ENCODE measurements at regions not wholly inside any gene's neighbourhood (a gene's known extent, or its start where the extent isn't known, plus 50 kb on each side); places are given as distances from the start of the nearest gene placed in this dataset.

GRCh38 chr15:95715116-95715903 lies 615.2 kb upstream of the NR2F2 start:
- ATAC-seq (ENCODE audit: low read depth), result no peak
- no peak for DNase-seq (ENCODE audit: low spot score)
- peaks cover 7% of the 10 kb centered on the region for H3K4me1 ChIP-seq (ENCODE audit: insufficient read depth, poor library complexity, severe bottlenecking)
- no peaks in the 10 kb centered on the region for H3K9me3 ChIP-seq (ENCODE audit: severe bottlenecking)
- H3K27me3 ChIP-seq (ENCODE audit: insufficient read depth, poor library complexity, severe bottlenecking), result no peaks in the 10 kb centered on the region
- TF ChIP-seq, protein P1, sequence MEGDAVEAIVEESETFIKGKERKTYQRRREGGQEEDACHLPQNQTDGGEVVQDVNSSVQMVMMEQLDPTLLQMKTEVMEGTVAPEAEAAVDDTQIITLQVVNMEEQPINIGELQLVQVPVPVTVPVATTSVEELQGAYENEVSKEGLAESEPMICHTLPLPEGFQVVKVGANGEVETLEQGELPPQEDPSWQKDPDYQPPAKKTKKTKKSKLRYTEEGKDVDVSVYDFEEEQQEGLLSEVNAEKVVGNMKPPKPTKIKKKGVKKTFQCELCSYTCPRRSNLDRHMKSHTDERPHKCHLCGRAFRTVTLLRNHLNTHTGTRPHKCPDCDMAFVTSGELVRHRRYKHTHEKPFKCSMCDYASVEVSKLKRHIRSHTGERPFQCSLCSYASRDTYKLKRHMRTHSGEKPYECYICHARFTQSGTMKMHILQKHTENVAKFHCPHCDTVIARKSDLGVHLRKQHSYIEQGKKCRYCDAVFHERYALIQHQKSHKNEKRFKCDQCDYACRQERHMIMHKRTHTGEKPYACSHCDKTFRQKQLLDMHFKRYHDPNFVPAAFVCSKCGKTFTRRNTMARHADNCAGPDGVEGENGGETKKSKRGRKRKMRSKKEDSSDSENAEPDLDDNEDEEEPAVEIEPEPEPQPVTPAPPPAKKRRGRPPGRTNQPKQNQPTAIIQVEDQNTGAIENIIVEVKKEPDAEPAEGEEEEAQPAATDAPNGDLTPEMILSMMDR (IDR thresholded peaks at IDR 0.05; ENCODE audit: poor library complexity, severe bottlenecking), result no peak
- H3K36me3 ChIP-seq (ENCODE audit: low read depth), result no peaks in the 10 kb centered on the region
- H3K27ac ChIP-seq (ENCODE audit: poor library complexity, severe bottlenecking), result no peak overlapping the region
- H3K4me3 ChIP-seq (ENCODE audit: severe bottlenecking), result no peak overlapping the region

- no peak overlapping the region for H3K4me3 ChIP-seq (ENCODE audit: severe bottlenecking)
- no peak for ATAC-seq (ENCODE audit: low read depth)
- H3K9me3 ChIP-seq (ENCODE audit: severe bottlenecking), result no peaks in the 10 kb centered on the region
- TF ChIP-seq, protein P1 (IDR thresholded peaks at IDR 0.05; ENCODE audit: poor library complexity, severe bottlenecking), result no peak
- H3K27ac ChIP-seq (ENCODE audit: poor library complexity, severe bottlenecking), result no peak overlapping the region
- no peaks in the 10 kb centered on the region for H3K27me3 ChIP-seq (ENCODE audit: insufficient read depth, poor library complexity, severe bottlenecking)
- H3K4me1 ChIP-seq (ENCODE audit: insufficient read depth, poor library complexity, severe bottlenecking), result peaks cover 7% of the 10 kb centered on the region
- no peak for DNase-seq (ENCODE audit: low spot score)
- H3K36me3 ChIP-seq (ENCODE audit: low read depth), result no peaks in the 10 kb centered on the region
These were observed 614.4 kb upstream of the NR2F2 start for GRCh38 chr15:95715906-95716656.

DNA sequence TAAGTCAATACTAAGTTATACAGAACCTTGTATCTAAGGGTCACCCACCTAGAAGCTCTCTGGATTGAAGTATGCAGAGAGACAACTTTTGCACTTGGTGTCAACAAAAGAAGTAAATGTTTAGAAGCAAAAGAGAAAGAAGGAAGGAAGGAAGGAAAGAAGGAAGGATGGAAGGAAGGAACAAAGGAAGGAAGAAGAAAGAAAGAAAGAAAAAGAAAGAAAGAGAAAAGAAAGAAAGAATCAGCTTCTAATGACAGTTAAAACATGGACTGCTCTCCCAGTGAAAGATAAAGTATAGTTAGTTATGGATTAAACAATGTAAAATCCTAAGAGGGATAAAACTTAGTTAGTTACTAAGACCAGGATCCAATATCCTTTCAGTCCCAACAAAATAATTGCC lies 613.8 kb upstream of the NR2F2 start:
- TF ChIP-seq, protein P1 (IDR thresholded peaks at IDR 0.05; ENCODE audit: poor library complexity, severe bottlenecking), result no peak
- no peaks in the 10 kb centered on the region for H3K9me3 ChIP-seq (ENCODE audit: severe bottlenecking)
- H3K4me3 ChIP-seq (ENCODE audit: severe bottlenecking), result no peak overlapping the region
- no peaks in the 10 kb centered on the region for H3K27me3 ChIP-seq (ENCODE audit: insufficient read depth, poor library complexity, severe bottlenecking)
- H3K4me1 ChIP-seq (ENCODE audit: insufficient read depth, poor library complexity, severe bottlenecking), result peaks cover 7% of the 10 kb centered on the region
- H3K36me3 ChIP-seq (ENCODE audit: low read depth), result no peaks in the 10 kb centered on the region
- ATAC-seq (ENCODE audit: low read depth) (no peak), DNase-seq (ENCODE audit: low spot score) (no peak)
- H3K27ac ChIP-seq (ENCODE audit: poor library complexity, severe bottlenecking), result no peak overlapping the region

DNA sequence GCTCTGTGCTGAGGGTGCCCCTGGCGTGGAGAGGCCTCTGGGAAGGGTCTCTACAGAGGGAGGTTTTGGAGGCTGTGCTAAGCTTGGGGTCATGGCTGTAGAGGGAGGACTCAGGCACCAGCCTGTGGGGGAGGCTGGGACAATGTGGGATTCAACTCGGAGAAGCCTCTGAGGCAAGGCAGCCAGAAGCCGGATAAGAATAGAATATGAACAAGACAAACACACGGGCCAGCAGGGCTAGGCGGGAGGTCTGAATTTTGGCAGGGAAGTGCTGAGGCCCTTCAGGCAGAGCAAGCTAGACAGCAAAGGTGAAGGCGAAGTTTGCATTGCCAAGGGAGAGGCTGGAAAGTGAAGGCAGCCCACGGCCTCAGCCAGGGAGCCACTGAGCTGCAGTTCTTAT lies 612.1 kb upstream of the NR2F2 start:
- H3K27me3 ChIP-seq (ENCODE audit: insufficient read depth, poor library complexity, severe bottlenecking), result no peaks in the 10 kb centered on the region
- H3K27ac ChIP-seq (ENCODE audit: poor library complexity, severe bottlenecking), result no peak overlapping the region
- DNase-seq (ENCODE audit: low spot score) (no peak), ATAC-seq (ENCODE audit: low read depth) (no peak; the same call in 2 of the 3 replicates)
- H3K36me3 ChIP-seq (ENCODE audit: low read depth), result no peaks in the 10 kb centered on the region
- TF ChIP-seq, protein P1 (IDR thresholded peaks at IDR 0.05; ENCODE audit: poor library complexity, severe bottlenecking), result no peak
- H3K4me1 ChIP-seq (ENCODE audit: insufficient read depth, poor library complexity, severe bottlenecking), result no peaks in the 10 kb centered on the region
- no peak overlapping the region for H3K4me3 ChIP-seq (ENCODE audit: severe bottlenecking)
- no peaks in the 10 kb centered on the region for H3K9me3 ChIP-seq (ENCODE audit: severe bottlenecking)
